ENCODE measurements at regions not wholly inside any gene's neighbourhood (a gene's known extent, or its start where the extent isn't known, plus 50 kb on each side); places are given as distances from the start of the nearest gene placed in this dataset.

DNA sequence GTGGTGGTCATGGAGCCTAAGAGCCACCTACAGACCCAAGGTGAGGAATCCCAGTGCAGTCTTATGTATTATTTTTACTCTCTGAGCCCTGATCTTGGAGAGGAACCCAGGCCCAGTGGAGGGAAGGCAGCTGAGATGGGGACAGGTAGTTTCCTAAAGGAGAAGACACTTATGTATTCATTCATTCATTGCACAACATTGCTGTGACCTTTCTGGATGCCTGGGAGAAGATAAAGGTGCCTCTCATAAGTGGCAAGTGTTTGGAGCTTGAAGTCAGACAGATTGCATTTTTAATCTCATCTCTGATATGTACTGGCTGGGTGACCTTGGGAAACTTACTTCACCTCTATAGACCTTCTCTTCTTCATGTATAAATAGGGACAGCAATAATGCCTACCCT, 111.1 kb downstream of the CEBPB start:
- TF ChIP-seq, protein P1, sequence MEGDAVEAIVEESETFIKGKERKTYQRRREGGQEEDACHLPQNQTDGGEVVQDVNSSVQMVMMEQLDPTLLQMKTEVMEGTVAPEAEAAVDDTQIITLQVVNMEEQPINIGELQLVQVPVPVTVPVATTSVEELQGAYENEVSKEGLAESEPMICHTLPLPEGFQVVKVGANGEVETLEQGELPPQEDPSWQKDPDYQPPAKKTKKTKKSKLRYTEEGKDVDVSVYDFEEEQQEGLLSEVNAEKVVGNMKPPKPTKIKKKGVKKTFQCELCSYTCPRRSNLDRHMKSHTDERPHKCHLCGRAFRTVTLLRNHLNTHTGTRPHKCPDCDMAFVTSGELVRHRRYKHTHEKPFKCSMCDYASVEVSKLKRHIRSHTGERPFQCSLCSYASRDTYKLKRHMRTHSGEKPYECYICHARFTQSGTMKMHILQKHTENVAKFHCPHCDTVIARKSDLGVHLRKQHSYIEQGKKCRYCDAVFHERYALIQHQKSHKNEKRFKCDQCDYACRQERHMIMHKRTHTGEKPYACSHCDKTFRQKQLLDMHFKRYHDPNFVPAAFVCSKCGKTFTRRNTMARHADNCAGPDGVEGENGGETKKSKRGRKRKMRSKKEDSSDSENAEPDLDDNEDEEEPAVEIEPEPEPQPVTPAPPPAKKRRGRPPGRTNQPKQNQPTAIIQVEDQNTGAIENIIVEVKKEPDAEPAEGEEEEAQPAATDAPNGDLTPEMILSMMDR (IDR thresholded peaks at IDR 0.05; ENCODE audit: borderline replicate concordance, extremely low read depth, low read length, poor library complexity, severe bottlenecking): no peak
- TF ChIP-seq EZH2 (IDR thresholded peaks at IDR 0.05; ENCODE audit: borderline replicate concordance, low read depth, low read length, severe bottlenecking): no peak

All from DND-41 (cell line).